ENCODE measurements at regions not wholly inside any gene's neighbourhood (a gene's known extent, or its start where the extent isn't known, plus 50 kb on each side); places are given as distances from the start of the nearest gene placed in this dataset.

GRCh38 chr2:16005816-16006536 is 65.6 kb downstream of the MYCN start:
- no peak for DNase-seq (ENCODE audit: low read depth)

DNA sequence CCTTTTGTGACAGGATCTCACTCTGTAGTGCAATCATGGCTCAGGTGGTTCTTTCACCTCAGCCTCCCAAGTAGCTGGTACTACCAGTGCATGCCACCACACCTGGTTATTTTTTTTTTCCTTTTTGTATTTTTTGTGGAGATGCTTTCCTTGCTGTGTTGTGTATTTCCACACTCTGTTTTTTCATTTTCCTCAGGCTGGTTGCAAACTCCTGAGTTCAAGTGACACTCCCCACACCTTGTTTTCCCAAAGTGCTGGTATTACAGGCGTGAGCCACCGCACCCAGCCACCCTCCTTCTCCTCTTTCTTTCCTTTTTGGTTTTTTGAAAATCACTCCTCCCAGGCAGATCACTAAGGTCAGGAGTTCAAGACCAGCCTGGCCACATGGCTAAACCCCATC is 65.0 kb downstream of the MYCN start:
- no peak for DNase-seq (ENCODE audit: low read depth)

- DNase-seq (ENCODE audit: low read depth) = no peak
These were observed 63.5 kb downstream of the MYCN start for GRCh38 chr2:16003809-16004208.

GRCh38 chr2:16003152-16003551 is 62.8 kb downstream of the MYCN start:
- DNase-seq (ENCODE audit: low read depth) = no peak

- DNase-seq (ENCODE audit: low read depth) = no peak
These were observed 62.2 kb downstream of the MYCN start for GRCh38 chr2:16002575-16002974.

DNA sequence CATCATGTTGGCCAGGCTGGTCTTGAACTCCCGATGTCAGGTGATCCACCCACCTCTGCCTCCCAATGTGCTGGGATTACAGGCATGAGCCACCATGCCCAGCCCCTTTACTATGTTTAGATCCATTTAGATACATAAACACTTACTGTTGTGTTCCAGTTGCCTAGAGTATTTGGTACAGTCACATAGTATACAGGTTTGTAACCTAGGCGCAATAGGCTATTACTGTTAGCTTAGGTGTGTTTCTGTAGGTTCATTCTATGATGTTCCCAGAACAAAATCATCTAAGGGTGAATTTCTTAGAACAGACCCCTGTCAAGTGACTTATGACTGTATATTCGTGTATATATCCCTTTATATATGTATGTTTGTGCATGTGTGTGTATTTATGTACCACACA is 61.8 kb downstream of the MYCN start:
- no peak for DNase-seq (ENCODE audit: low read depth)

- DNase-seq (ENCODE audit: low read depth) = no peak
These were observed 60.3 kb downstream of the MYCN start for GRCh38 chr2:16000642-16001041.

DNA sequence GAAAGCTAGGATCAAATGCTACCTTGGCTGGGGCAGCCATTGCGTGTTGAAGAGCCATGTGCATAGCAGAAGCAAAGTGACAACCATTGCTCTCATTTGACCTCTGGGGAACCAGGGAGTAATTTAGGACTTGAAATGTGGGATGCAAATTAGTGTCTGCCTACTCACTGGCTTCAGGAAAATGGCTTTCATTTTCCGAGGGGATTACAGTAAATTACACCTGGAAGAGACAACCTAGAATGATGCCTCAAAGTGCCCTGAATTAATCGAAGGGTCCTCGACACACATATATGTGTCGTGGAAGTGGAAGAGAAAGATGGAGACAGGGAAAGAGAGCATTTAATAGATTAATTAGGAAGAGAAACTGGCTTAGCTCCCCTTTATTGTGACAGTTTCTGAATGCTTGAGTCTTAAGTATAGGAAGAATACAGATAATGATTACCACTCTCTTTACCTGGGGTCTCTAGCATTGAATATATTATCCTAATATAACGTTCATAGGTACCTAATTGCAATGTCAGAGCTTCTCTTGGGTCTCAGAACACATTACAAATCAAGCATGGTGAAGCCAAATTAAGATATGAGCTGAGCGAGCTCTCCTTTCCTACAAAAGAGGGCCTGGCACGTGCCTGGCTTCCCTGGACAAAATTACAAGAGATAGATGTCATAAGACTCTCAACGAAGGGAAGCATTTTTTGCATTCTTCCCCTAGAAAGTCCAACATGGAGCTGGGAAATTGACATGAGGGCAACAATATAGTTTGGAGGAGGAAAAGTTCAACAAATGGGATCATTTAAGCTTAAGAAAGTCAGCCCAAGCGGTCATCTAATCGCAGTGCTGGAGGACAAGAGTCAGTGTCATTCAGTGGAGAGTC is 59.5 kb downstream of the MYCN start:
- no peak for DNase-seq (ENCODE audit: low read depth)

- no peak for DNase-seq (ENCODE audit: low read depth)
These were observed 57.5 kb downstream of the MYCN start for GRCh38 chr2:15997728-15998280.

DNA sequence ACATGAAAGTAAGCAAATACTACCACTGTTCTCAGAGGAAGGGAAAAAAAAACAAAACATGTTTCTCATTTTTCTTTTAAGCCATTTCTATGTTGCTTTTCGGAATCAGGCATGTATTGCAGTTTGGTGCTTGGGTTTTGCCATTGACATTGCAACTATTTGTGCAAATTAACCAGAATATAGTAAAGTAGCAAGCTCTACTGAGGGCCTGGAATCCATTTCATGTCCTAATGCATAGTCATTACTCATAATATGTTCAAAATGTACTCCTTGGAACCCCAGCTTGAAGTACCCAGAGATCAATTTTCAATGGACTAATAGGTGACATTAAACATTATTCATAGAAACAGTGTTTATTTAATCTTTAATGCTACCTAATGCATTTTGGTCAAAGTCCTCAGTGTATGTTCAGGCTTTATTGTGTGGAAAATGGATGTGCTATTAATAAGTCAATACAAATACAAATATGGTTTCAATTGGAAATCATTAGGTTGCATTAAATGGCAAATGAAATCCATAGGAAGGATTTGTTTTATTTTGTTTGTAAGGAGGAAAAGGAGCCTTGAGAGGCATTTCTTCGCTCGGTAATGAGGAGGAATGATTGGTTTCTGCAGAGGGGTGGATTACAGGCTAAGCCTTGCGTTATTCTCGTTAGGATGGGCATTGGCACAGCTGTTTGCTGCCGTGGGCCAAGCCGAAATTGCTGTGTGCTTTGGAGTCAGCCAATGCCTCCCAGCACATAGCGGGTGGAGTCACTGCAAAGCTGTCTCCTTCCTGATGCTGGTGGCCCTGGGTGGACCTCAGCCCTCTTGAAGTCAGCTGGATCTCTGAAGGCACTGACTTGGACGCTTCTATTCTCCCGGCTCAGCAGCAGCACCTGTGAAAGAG is 56.4 kb downstream of the MYCN start:
- DNase-seq (ENCODE audit: low read depth) = no peak

Data from activated T-helper 1 cell treated with Interleukin-2 at 50 U/mL for 16 hours (primary cell).